Spleen (tissue), 11 donors: ENCODE measurements at regions not wholly inside any gene's neighbourhood (a gene's known extent, or its start where the extent isn't known, plus 50 kb on each side); places are given as distances from the start of the nearest gene placed in this dataset.

Source experiments
- DNase-seq: peaks from one replicate; pipeline ENCODE4 v3.0.0-alpha.2; 2020
- H3K27ac ChIP-seq, 8 donors: fragments of 200-600 bp; sonication (generic) in 7 of 8; 1 replicate in 4 of 8; 2 replicates in 4 of 8; pipeline versions ENCODE4 v1.5.0 to v1.8.0; 2016 to 2021; ENCODE audit warnings: inconsistent platforms in 4 of 8, mild to moderate bottlenecking in 4 of 8, moderate library complexity in 1 of 8
- H3K27me3 ChIP-seq, 7 donors: fragments of 200-600 bp; sonication (generic) in 6 of 7; replicated peaks in 1 of 7; 1 replicate in 4 of 7; 2 replicates in 3 of 7; pipeline versions ENCODE4 v1.5.0 to v1.8.0; 2016 to 2021; ENCODE audit warnings: inconsistent platforms in 3 of 7, mild to moderate bottlenecking in 1 of 7
- H3K36me3 ChIP-seq, 6 donors: fragments of 200-600 bp; sonication (generic) in 5 of 6; 1 replicate in 4 of 6; 2 replicates in 2 of 6; pipeline versions ENCODE4 v1.5.0 to v1.8.0; 2016 to 2021; ENCODE audit warnings: inconsistent platforms in 2 of 6
- H3K4me1 ChIP-seq, 6 donors: fragments of 200-600 bp; sonication (generic) in 5 of 6; 1 replicate in 3 of 6; 2 replicates in 3 of 6; pipeline versions ENCODE4 v1.5.0 to v1.8.0; 2016 to 2021; ENCODE audit warnings: inconsistent platforms in 3 of 6
- H3K4me3 ChIP-seq, 8 donors: fragments of 200-600 bp; sonication (generic) in 7 of 8; 1 replicate in 4 of 8; 2 replicates in 4 of 8; pipeline versions ENCODE4 v1.5.0 to v1.8.0; 2016 to 2021; ENCODE audit warnings: inconsistent platforms in 4 of 8, mild to moderate bottlenecking in 4 of 8, moderate library complexity in 2 of 8
- H3K9me3 ChIP-seq, 8 donors: fragments of 200-600 bp; sonication (generic) in 7 of 8; 1 replicate in 4 of 8; 2 replicates in 4 of 8; pipeline versions ENCODE4 v1.5.0 to v1.8.0; 2016 to 2021; ENCODE audit warnings: inconsistent platforms in 4 of 8
- POLR2A ChIP-seq, 3 donors: fragments of 450-650 bp; IDR thresholded peaks; one replicate each; pipeline ENCODE4 v1.5.1; 2017; ENCODE audit warnings: antibody characterized with exemption in 3 of 3, mild to moderate bottlenecking in 1 of 3
- POLR2AphosphoS5 ChIP-seq, 3 donors: sonication (generic); formaldehyde crosslinking; IDR thresholded peaks; one replicate each; pipeline ENCODE4 v1.5.1; 2017; ENCODE audit warnings: antibody characterized with exemption in 3 of 3
- WGBS, 5 donors: extraction: QIAGEN DNeasy Blood & Tissue Kit in 3 of 5; methylation state at CpG; one replicate each; pipeline versions ENCODE4 v1.1.5 to v1.1.7; 2013 to 2018; 5-methylcytosine and 5-hydroxymethylcytosine counted together
- intact Hi-C: fragments of 100-400 bp; cut with DNase I; formaldehyde crosslinking; loops from one replicate; pipeline ENCODE4 v1.15.0; 2023; ENCODE audit warnings: low total_unique reads
- TF ChIP-seq, protein P1 (sequence below), 11 experiments: fragments of 200-600 bp in 7 of 11; fragments of 450-650 bp in 4 of 11; sonication (generic) in 4 of 11; IDR thresholded peaks in 8 of 11; conservative IDR thresholded peaks in 3 of 11; 1 replicate in 7 of 11; 2 replicates in 4 of 11; pipeline versions ENCODE4 v1.4.0 to v1.8.0; 2016 to 2021; ENCODE audit warnings: antibody characterized with exemption in 11 of 11, inconsistent platforms in 4 of 11, mild to moderate bottlenecking in 1 of 11
- donor health status: healthy with polysubstance abuse.
- donor health status: DM: no; HTN: no; CAD: no; lungs with moderate emphysema.
- donor health status: DM: no; HTN: no; CAD: no.
- donor health status: Bipolar disorder and iron deficiency.
- donor health status: healthy.
- donor health status: DM: no; HTN: no; CAD: no.
- donor health status: DM: yes; HTN: yes; CAD: no.

DNA sequence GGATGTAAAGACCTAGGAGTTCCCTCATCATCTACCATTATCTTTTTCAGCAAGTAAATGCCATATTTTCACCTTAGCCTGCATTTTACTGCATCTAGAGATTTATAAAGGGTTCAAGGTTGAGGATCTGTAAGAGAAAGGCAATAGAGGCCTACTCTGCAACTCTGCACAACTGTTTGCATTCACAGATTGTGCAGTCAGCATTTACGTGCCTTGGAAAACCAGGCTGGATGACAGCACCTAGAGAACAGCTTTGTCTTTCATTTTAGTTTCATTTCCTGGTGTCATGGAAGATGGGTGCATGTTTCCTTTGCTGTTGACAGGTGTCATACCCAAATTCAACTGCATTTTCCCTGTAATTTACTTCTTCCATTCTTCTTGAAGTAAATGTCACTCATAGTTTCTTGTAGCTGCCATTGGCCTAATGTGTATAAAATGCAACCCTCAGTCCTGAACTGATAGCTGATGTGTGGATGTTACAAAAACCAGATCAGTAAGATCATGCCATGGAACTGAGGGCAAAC, 817.5 kb downstream of the SQOR start:
- DNase-seq = no peak
- no peak for TF ChIP-seq POLR2AphosphoS5 (IDR thresholded peaks at IDR 0.05)
- no peak for TF ChIP-seq POLR2A (IDR thresholded peaks at IDR 0.05)
- TF ChIP-seq, protein P1, sequence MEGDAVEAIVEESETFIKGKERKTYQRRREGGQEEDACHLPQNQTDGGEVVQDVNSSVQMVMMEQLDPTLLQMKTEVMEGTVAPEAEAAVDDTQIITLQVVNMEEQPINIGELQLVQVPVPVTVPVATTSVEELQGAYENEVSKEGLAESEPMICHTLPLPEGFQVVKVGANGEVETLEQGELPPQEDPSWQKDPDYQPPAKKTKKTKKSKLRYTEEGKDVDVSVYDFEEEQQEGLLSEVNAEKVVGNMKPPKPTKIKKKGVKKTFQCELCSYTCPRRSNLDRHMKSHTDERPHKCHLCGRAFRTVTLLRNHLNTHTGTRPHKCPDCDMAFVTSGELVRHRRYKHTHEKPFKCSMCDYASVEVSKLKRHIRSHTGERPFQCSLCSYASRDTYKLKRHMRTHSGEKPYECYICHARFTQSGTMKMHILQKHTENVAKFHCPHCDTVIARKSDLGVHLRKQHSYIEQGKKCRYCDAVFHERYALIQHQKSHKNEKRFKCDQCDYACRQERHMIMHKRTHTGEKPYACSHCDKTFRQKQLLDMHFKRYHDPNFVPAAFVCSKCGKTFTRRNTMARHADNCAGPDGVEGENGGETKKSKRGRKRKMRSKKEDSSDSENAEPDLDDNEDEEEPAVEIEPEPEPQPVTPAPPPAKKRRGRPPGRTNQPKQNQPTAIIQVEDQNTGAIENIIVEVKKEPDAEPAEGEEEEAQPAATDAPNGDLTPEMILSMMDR (IDR thresholded peaks at IDR 0.05 in 8 of 11, conservative IDR thresholded peaks at IDR 0.05 in 3 of 11) = no peak
- no peaks in the 10 kb centered on the region for H3K27me3 ChIP-seq
- intact Hi-C loops = no loop called here
- no peak overlapping the region for H3K27ac ChIP-seq
- H3K36me3 ChIP-seq = no peaks in the 10 kb centered on the region
- WGBS, 5 donors = 0 to 78% (median 0%) methylated on average over 1 of the region's 1 CpG
- no peaks in the 10 kb centered on the region for H3K9me3 ChIP-seq
- no peaks in the 10 kb centered on the region for H3K4me1 ChIP-seq
- H3K4me3 ChIP-seq = no peak overlapping the region

DNA sequence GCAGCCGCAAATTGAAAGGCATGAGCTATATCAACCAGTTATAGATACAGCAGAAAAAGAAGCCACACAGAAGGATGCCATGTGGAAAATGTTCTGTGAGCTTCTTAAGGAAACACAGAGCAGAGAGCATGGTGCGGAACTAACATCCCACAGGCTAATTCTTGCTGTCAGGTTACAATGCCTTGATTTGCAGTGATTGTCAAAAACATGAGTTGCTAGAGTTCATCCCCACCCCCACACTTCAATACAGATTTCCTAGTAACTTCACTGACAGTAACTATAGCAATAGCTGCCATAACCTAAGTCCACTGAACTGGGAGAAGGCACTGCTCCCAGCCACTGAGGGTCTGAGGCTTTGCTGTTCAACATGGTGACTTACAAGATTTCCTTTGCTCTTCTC, 821.6 kb downstream of the SQOR start:
- WGBS, 5 donors = 87 to 96% (median 89%) methylated on average over 2 of the region's 2 CpGs
- no peak for DNase-seq
- no peak overlapping the region for H3K27ac ChIP-seq

DNA sequence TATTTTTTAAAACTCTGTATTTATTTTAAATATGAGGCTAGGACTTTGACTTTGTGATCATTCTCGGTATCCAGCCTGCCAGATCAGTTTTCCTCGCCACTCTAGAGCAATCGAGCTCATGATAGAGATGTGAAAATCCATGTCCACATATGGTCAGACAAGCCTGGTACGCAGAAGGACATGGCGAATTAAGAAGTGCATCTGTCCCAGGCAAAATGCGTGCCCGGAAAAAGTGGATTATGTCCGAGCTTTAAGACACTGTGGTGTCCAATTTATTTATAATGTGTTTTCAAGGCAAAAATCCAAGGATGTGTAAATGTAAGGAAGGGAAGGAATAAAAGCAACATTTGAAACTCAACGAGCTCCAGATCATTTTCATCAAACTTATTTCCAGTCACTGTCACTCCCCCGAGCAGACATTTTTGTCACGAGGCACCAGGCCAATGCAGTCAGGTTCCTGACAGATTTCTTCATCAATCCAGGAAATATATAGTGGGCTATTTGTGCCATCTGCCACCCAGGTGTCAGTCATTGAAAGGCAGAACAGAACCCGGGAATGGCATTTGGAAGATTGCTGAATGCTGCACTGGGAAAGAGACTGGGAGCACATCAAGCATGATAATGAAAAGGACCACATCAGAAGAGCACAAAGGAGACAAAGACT, 825.7 kb downstream of the SQOR start:
- DNase-seq = no peak
- 72 to 80% (median 76%) methylated on average over 12 of the region's 12 CpGs for WGBS, 5 donors
- intact Hi-C loops = no loop called here
- Histone ChIP-seq H3K27me3 (no peaks in the 10 kb centered on the region), H3K36me3 (no peaks in the 10 kb centered on the region), H3K4me3 (no peak overlapping the region), H3K27ac (peak overlapping the region in 2 of 8 donors; percentile 32 to 41), H3K4me1 (no peaks in the 10 kb centered on the region), H3K9me3 (no peaks in the 10 kb centered on the region)
- TF ChIP-seq POLR2A (IDR thresholded peaks at IDR 0.05) (no peak), POLR2AphosphoS5 (IDR thresholded peaks at IDR 0.05) (no peak)
- TF ChIP-seq, protein P1 (IDR thresholded peaks at IDR 0.05 in 8 of 11, conservative IDR thresholded peaks at IDR 0.05 in 3 of 11) = no peak

More for the DNA sequence above, 821.6 kb downstream of the SQOR start:
- no peak overlapping the region for H3K4me3 ChIP-seq
- H3K9me3 ChIP-seq = no peaks in the 10 kb centered on the region
- no peaks in the 10 kb centered on the region for H3K4me1 ChIP-seq
- TF ChIP-seq POLR2AphosphoS5 (IDR thresholded peaks at IDR 0.05) (no peak), POLR2A (IDR thresholded peaks at IDR 0.05) (no peak)
- intact Hi-C loops = no loop called here
- H3K27me3 ChIP-seq = no peaks in the 10 kb centered on the region
- no peaks in the 10 kb centered on the region for H3K36me3 ChIP-seq

DNA sequence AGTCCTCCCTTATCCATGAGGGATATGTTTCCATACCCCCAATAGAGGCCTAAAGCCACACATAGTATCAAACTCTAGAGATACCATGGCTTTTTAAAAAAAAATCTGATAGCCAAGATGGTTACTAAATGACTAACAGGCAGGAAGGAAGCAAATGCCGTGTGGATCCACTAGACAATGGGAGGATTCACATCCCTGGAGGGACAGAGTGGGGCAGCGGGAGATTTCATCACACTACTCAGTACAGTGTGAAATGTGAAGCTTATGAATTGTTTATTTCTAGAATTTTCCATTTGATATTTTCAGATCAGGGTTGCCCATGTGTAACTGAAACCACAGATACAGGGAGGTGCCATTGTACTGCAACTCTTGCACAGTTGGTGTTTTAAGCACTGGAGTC, 826.6 kb downstream of the SQOR start:
- TF ChIP-seq POLR2AphosphoS5 (IDR thresholded peaks at IDR 0.05) (no peak), POLR2A (IDR thresholded peaks at IDR 0.05) (no peak)
- peaks cover 0 to 4% (median 0%) of the 10 kb centered on the region in 8 donors for H3K9me3 ChIP-seq
- no peaks in the 10 kb centered on the region for H3K27me3 ChIP-seq
- no peaks in the 10 kb centered on the region for H3K4me1 ChIP-seq
- intact Hi-C loops = no loop called here
- H3K4me3 ChIP-seq = no peak overlapping the region
- DNase-seq = no peak
- H3K36me3 ChIP-seq = no peaks in the 10 kb centered on the region
- no peak overlapping the region for H3K27ac ChIP-seq
- WGBS, 5 donors = 58 to 67% (median 62%) methylated on average over 2 of the region's 2 CpGs

DNA sequence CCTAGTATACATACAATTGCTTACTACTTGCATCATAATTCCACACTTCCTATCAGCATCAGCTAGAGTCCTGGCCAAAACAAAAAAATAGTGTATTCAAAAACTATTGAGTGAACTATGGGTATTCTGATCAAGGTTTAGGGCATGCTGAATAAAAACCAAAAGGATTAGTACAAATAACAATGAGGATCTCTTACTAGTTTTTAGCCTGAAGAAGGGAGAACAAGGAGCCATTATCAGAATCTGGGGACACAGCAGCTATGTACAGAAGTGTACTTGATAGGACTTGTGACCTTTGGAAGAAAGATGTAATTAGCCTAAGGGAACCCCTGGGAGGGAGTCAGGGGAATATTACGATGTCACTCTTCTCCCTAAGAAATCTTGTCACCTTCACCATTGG, 832.2 kb downstream of the SQOR start:
- Histone ChIP-seq H3K27ac (no peak overlapping the region), H3K4me3 (no peak overlapping the region), H3K4me1 (no peaks in the 10 kb centered on the region), H3K27me3 (no peaks in the 10 kb centered on the region), H3K36me3 (no peaks in the 10 kb centered on the region), H3K9me3 (peaks cover 0 to 12% (median 0%) of the 10 kb centered on the region in 8 donors)
- 78 to 94% (median 81%) methylated on average over 1 of the region's 1 CpG for WGBS, 5 donors
- DNase-seq = no peak
- intact Hi-C loops = no loop called here
- TF ChIP-seq POLR2AphosphoS5 (IDR thresholded peaks at IDR 0.05) = no peak
- no peak for TF ChIP-seq POLR2A (IDR thresholded peaks at IDR 0.05)
- TF ChIP-seq, protein P1 (IDR thresholded peaks at IDR 0.05 in 8 of 11, conservative IDR thresholded peaks at IDR 0.05 in 3 of 11) = no peak
